OCI-LY7 (cell line): ENCODE measurements at regions not wholly inside any gene's neighbourhood (a gene's known extent, or its start where the extent isn't known, plus 50 kb on each side); places are given as distances from the start of the nearest gene placed in this dataset.
"Not testable (repeated sequence)": the region's sequence is repeated elsewhere in the genome, so short reads cannot be mapped to it uniquely, and the experiment has no call there.

Source experiments
- BruUV-seq: library from RNA; stranded (reverse); fragments of 400-500 nt; replicated peaks from 2 replicates; lab custom pipeline; 2021; lab: Mats Ljungman, UMichigan
- CTCF ChIA-PET: fragments of 300-600 bp; sonication (Branson Sonifier 250); formaldehyde crosslinking; loops from one replicate; lab custom pipeline; 2022; ENCODE audit warnings: antibody characterized with exemption; ENCODE audit not compliant: unreplicated experiment; lab: Charles Lee
- POLR2A ChIA-PET: fragments of 300-600 bp; sonication (Branson Sonifier 250); formaldehyde crosslinking; loops from one replicate; lab custom pipeline; 2022; ENCODE audit warnings: antibody characterized with exemption; lab: Charles Lee
- DNase-seq: peaks from one replicate; pipeline ENCODE4 v3.0.0-alpha.2; 2015; ENCODE audit warnings: low spot score
- H2AFZ ChIP-seq: fragments of 200-600 bp; sonication (generic), shearing (Covaris generic); 2 replicates; pipeline ENCODE4 v1.6.1; 2014; ENCODE audit warnings: mild to moderate bottlenecking, antibody characterized with exemption, low read length, moderate library complexity
- H3K27ac ChIP-seq: fragments of 200-600 bp; sonication (generic); 2 replicates; pipeline ENCODE4 v1.5.1; 2014; ENCODE audit warnings: mixed run types, low read depth, mild to moderate bottlenecking, moderate library complexity, low read length, inconsistent platforms; ENCODE audit not compliant: poor library complexity, severe bottlenecking
- H3K36me3 ChIP-seq: fragments of 200-600 bp; sonication (generic); 2 replicates; pipeline ENCODE4 v1.6.1; 2014; ENCODE audit warnings: mild to moderate bottlenecking, antibody characterized with exemption, low read length, moderate library complexity, mixed read lengths; ENCODE audit not compliant: insufficient read depth
- H3K4me1 ChIP-seq: fragments of 200-600 bp; sonication (generic); 2 replicates; pipeline ENCODE4 v1.5.1; 2014; ENCODE audit warnings: mild to moderate bottlenecking, low read length; ENCODE audit not compliant: insufficient read depth, poor library complexity, severe bottlenecking
- H3K4me2 ChIP-seq: fragments of 200-600 bp; sonication (generic); 2 replicates; pipeline ENCODE4 v1.6.1; 2014; ENCODE audit warnings: mild to moderate bottlenecking, low read length
- H3K4me3 ChIP-seq: fragments of 200-600 bp; sonication (generic); 2 replicates; pipeline ENCODE4 v1.5.1; 2014; ENCODE audit warnings: mild to moderate bottlenecking, low read depth, low read length; ENCODE audit not compliant: poor library complexity, severe bottlenecking
- H3K79me2 ChIP-seq: fragments of 200-600 bp; sonication (generic); 2 replicates; pipeline ENCODE4 v1.6.1; 2016; ENCODE audit warnings: low read depth, mild to moderate bottlenecking, low read length, moderate library complexity, mixed read lengths; ENCODE audit not compliant: insufficient read depth
- H3K9me2 ChIP-seq: fragments of 200-600 bp; sonication (generic); 2 replicates; pipeline ENCODE4 v1.6.1; 2016; ENCODE audit warnings: mild to moderate bottlenecking, low read length, mixed read lengths; ENCODE audit not compliant: insufficient read depth
- H3K9me3 ChIP-seq: fragments of 200-600 bp; sonication (generic); 2 replicates; pipeline ENCODE4 v1.6.1; 2014; ENCODE audit warnings: mild to moderate bottlenecking, mixed run types, low read length, mixed read lengths
- H4K20me1 ChIP-seq: fragments of 200-600 bp; sonication (generic); 2 replicates; pipeline ENCODE4 v1.6.1; 2014; ENCODE audit warnings: mild to moderate bottlenecking, antibody characterized with exemption, low read length, moderate library complexity, mixed read lengths; ENCODE audit not compliant: insufficient read depth
- CTCF ChIP-seq: fragments of 200-600 bp; sonication (generic); conservative IDR thresholded peaks from 2 replicates; pipeline ENCODE4 v1.5.1; 2014; ENCODE audit warnings: mild to moderate bottlenecking, antibody characterized with exemption, low read length, moderate library complexity, mixed read lengths
- EZH2phosphoT487 ChIP-seq: fragments of 200-600 bp; sonication (generic); IDR thresholded peaks from 2 replicates; pipeline ENCODE4 v1.6.1; 2018; ENCODE audit warnings: low read depth, borderline replicate concordance, mild to moderate bottlenecking, mixed run types, antibody characterized with exemption, low read length, moderate library complexity, mixed read lengths
- intact Hi-C: fragments of 100-400 bp; cut with micrococcal nuclease; formaldehyde crosslinking; loops from one replicate; pipeline ENCODE4 v1.10.0; 2022; ENCODE audit not compliant: unreplicated experiment

GRCh38 chrX:111581086-111581485, 69.6 kb downstream of the SERTM2 start:
- Histone ChIP-seq H3K9me3 (no peaks in the 10 kb centered on the region), H3K9me2 (no peaks in the 10 kb centered on the region), H3K4me1 (no peaks in the 10 kb centered on the region), H3K79me2 (no peaks in the 10 kb centered on the region), H2AFZ (no peak overlapping the region), H3K27ac (no peak overlapping the region), H3K4me2 (no peak overlapping the region), H4K20me1 (no peaks in the 10 kb centered on the region), H3K36me3 (no peaks in the 10 kb centered on the region), H3K4me3 (no peak overlapping the region)
- POLR2A ChIA-PET = no interaction called here
- intact Hi-C loops = no loop called here
- no peak for DNase-seq
- BruUV-seq = no TSS peak
- no peak for TF ChIP-seq EZH2phosphoT487
- no peak for TF ChIP-seq CTCF
- CTCF ChIA-PET = no interaction called here

GRCh38 chrX:111585337-111585736, 73.9 kb downstream of the SERTM2 start:
- no peak for DNase-seq
- Histone ChIP-seq H3K4me1 (no peaks in the 10 kb centered on the region), H3K9me2 (no peaks in the 10 kb centered on the region), H3K36me3 (no peaks in the 10 kb centered on the region), H3K4me3 (no peak overlapping the region), H4K20me1 (no peaks in the 10 kb centered on the region), H3K27ac (no peak overlapping the region), H2AFZ (no peak overlapping the region), H3K79me2 (no peaks in the 10 kb centered on the region), H3K9me3 (no peaks in the 10 kb centered on the region), H3K4me2 (no peak overlapping the region)
- ChIA-PET CTCF (no interaction called here), POLR2A (no interaction called here)
- no peak for TF ChIP-seq CTCF
- TF ChIP-seq EZH2phosphoT487 = no peak
- intact Hi-C loops = no loop called here
- no TSS peak for BruUV-seq

- H3K27ac ChIP-seq, H3K9me3 ChIP-seq, POLR2A ChIA-PET, H2AFZ ChIP-seq, H3K4me2 ChIP-seq, BruUV-seq, H3K4me1 ChIP-seq, H3K9me2 ChIP-seq, H4K20me1 ChIP-seq, H3K36me3 ChIP-seq, DNase-seq, CTCF ChIA-PET, H3K79me2 ChIP-seq, H3K4me3 ChIP-seq, intact Hi-C loops: not testable (repeated sequence)
Measured at GRCh38 chrX:111594348-111594877, 83.0 kb downstream of the SERTM2 start.
